Heart left ventricle (tissue), 16 donors: ENCODE measurements at regions not wholly inside any gene's neighbourhood (a gene's known extent, or its start where the extent isn't known, plus 50 kb on each side); places are given as distances from the start of the nearest gene placed in this dataset.
A peak's percentile ranks its signal among the peaks of the same experiment; 100 is the strongest.

Experiments used
- ATAC-seq, 4 donors: fragments of 200-7000 bp; cut with Tn5 transposase; one replicate each; pipeline ENCODE4 v1.9.1; 2020 to 2022; ENCODE audit warnings: moderate library complexity in 4 of 4, mild to moderate bottlenecking in 3 of 4, moderate number of reproducible peaks in 1 of 4
- DNase-seq, 5 donors: peaks; one replicate each; pipeline ENCODE4 v3.0.0-alpha.2; 2020
- H3K27ac ChIP-seq, 12 donors: fragments of 200-600 bp; sonication (generic) in 4 of 12; one replicate each; pipeline versions ENCODE4 v1.5.0 to v1.8.0; 2016 to 2022; ENCODE audit warnings: mild to moderate bottlenecking in 2 of 12
- H3K27me3 ChIP-seq, 9 donors: fragments of 200-600 bp; sonication (generic) in 2 of 9; one replicate each; pipeline versions ENCODE4 v1.5.1 to v1.8.0; 2016 to 2022; ENCODE audit warnings: mild to moderate bottlenecking in 3 of 9
- H3K36me3 ChIP-seq, 9 donors: fragments of 200-600 bp; sonication (generic) in 2 of 9; one replicate each; pipeline versions ENCODE4 v1.5.0 to v1.8.0; 2018 to 2022; ENCODE audit warnings: mild to moderate bottlenecking in 2 of 9
- H3K4me1 ChIP-seq, 12 donors: fragments of 200-600 bp; sonication (generic) in 4 of 12; one replicate each; pipeline versions ENCODE4 v1.5.0 to v1.8.0; 2016 to 2022; ENCODE audit warnings: mild to moderate bottlenecking in 3 of 12
- H3K4me3 ChIP-seq, 12 donors: fragments of 200-600 bp; sonication (generic) in 4 of 12; one replicate each; pipeline versions ENCODE4 v1.5.0 to v1.8.0; 2017 to 2022; ENCODE audit warnings: mild to moderate bottlenecking in 9 of 12, moderate library complexity in 4 of 12
- H3K9me3 ChIP-seq, 12 donors: fragments of 200-600 bp; sonication (generic) in 4 of 12; one replicate each; pipeline versions ENCODE4 v1.5.0 to v1.8.0; 2016 to 2022; ENCODE audit warnings: mild to moderate bottlenecking in 1 of 12
- CTCF ChIP-seq, 12 donors: fragments of 200-600 bp; sonication (generic) in 4 of 12; IDR thresholded peaks; one replicate each; pipeline versions ENCODE4 v1.5.0 to v1.8.0; 2018 to 2022; ENCODE audit warnings: antibody characterized with exemption in 12 of 12, mild to moderate bottlenecking in 5 of 12
- POLR2A ChIP-seq, 2 donors: fragments of 450-650 bp; IDR thresholded peaks; one replicate each; pipeline ENCODE4 v1.6.1; 2017; ENCODE audit warnings: antibody characterized with exemption in 2 of 2, mild to moderate bottlenecking in 2 of 2, moderate library complexity in 2 of 2
- WGBS, 4 donors: extraction: QIAGEN DNeasy Blood & Tissue Kit in 2 of 4; methylation state at CpG; one replicate each; pipeline versions ENCODE4 v1.1.5 to v1.1.7; 2013 to 2018; 5-methylcytosine and 5-hydroxymethylcytosine counted together
- intact Hi-C, 10 donors: fragments of 100-400 bp; cut with DNase I; formaldehyde crosslinking; loops; one replicate each; pipeline versions ENCODE4 v1.11.1 to v1.14.2; 2022
- donor health status: ischemic (EF 13 %, LVEDD 7.1; RV severe dilation, severe dysfunction).
- donor health status: healthy with polysubstance abuse.
- donor health status: DM: no; HTN: yes; CAD: no.
- donor health status: DM: no; HTN: no; CAD: no.
- donor health status: ischemic (EF 25% LVEDD 6.9; RV normal size, moderate dysfunction).
- donor health status: ischemic (EF 25% LVEDD 5.7; RV mildly dilated, moderate dysfunction).
- donor health status: healthy.
- donor health status: DM: yes; HTN: yes; CAD: no.
- donor health status: ischemic (EF 35%, LVEDD 5.7; RV mildly dilated, moderate dysfunction).
- donor health status: nonischemic (EF 11% LVEDD 7.7; RV severe dilation, severe dysfunction).
- donor health status: DM: yes; HTN: yes; CAD: no.
- donor health status: PGD.
- donor health status: ischemic (EF 29% LVEDD 5.4; RV normal size, mild dysfunction).
- donor health status: nonischemic (EF 23%, LVEDD 6.1; RV moderate dilation, normal function).

- TF ChIP-seq POLR2A (IDR thresholded peaks at IDR 0.05) (no peak), CTCF (IDR thresholded peaks at IDR 0.05) (no peak)
- WGBS, 4 donors: 81 to 100% (median 88%) methylated on average over 1 of the region's 1 CpG
- H3K4me1 ChIP-seq: peaks cover 0 to 56% (median 31%) of the 10 kb centered on the region in 12 donors
- no peaks in the 10 kb centered on the region for H3K36me3 ChIP-seq
- H3K27ac ChIP-seq: peak overlapping the region in 3 of 12 donors; percentile 68 to 72 (median 68)
- H3K27me3 ChIP-seq: no peaks in the 10 kb centered on the region
- H3K4me3 ChIP-seq: no peak overlapping the region
- intact Hi-C loops: loop anchor here in 1 of 10 donors (10.0 kb wide), 1 partner anchor 121 kb away; no protein-coding TSS in a partner anchor
- peaks cover 0 to 6% (median 0%) of the 10 kb centered on the region in 12 donors for H3K9me3 ChIP-seq
- DNase-seq (no peak), ATAC-seq (no peak)
Observed at GRCh38 chr1:112265931-112266330, 130.1 kb upstream of the CTTNBP2NL start.

GRCh38 chr1:112267206-112267605, 128.8 kb upstream of the CTTNBP2NL start:
- TF ChIP-seq POLR2A (IDR thresholded peaks at IDR 0.05) (no peak), CTCF (IDR thresholded peaks at IDR 0.05) (no peak)
- DNase-seq: no peak
- Histone ChIP-seq H3K27me3 (no peaks in the 10 kb centered on the region), H3K27ac (peak overlapping the region in 8 of 12 donors; percentile 11 to 67 (median 54)), H3K4me3 (no peak overlapping the region), H3K4me1 (peaks cover 0 to 56% (median 31%) of the 10 kb centered on the region in 12 donors), H3K36me3 (no peaks in the 10 kb centered on the region), H3K9me3 (peaks cover 0 to 8% (median 0%) of the 10 kb centered on the region in 12 donors)
- 91 to 100% (median 96%) methylated on average over 1 of the region's 1 CpG for WGBS, 4 donors
- intact Hi-C loops: loop anchor here in 1 of 10 donors (10.0 kb wide), 1 partner anchor 122 kb away; no protein-coding TSS in a partner anchor
- no peak for ATAC-seq

- no peaks in the 10 kb centered on the region for H3K27me3 ChIP-seq
- H3K36me3 ChIP-seq: no peaks in the 10 kb centered on the region
- peaks cover 0 to 8% (median 0%) of the 10 kb centered on the region in 12 donors for H3K9me3 ChIP-seq
- peak overlapping the region in 7 of 12 donors; percentile 11 to 67 (median 55) for H3K27ac ChIP-seq
- peak; percentile 38 to 84 (median 80) for ATAC-seq
- no peak overlapping the region for H3K4me3 ChIP-seq
- intact Hi-C loops: loop anchor here in 1 of 10 donors (10.0 kb wide), 1 partner anchor 123 kb away; no protein-coding TSS in a partner anchor
- TF ChIP-seq CTCF (IDR thresholded peaks at IDR 0.05): no peak
- TF ChIP-seq POLR2A (IDR thresholded peaks at IDR 0.05): no peak
- DNase-seq: peak; percentile 45 to 80 (median 70)
- H3K4me1 ChIP-seq: peaks cover 0 to 54% (median 30%) of the 10 kb centered on the region in 12 donors
Observed at GRCh38 chr1:112267929-112268328, 128.1 kb upstream of the CTTNBP2NL start.

- H3K4me3 ChIP-seq: no peak overlapping the region
- ATAC-seq: peak in 2 of 4 donors; percentile 17 to 28
- H3K27ac ChIP-seq: peak overlapping the region in 5 of 12 donors; percentile 11 to 67 (median 53)
- no peak for TF ChIP-seq CTCF (IDR thresholded peaks at IDR 0.05)
- no peak for TF ChIP-seq POLR2A (IDR thresholded peaks at IDR 0.05)
- no peaks in the 10 kb centered on the region for H3K36me3 ChIP-seq
- peaks cover 0 to 49% (median 26%) of the 10 kb centered on the region in 12 donors for H3K4me1 ChIP-seq
- 64 to 73% (median 68%) methylated on average over 3 of the region's 3 CpGs for WGBS, 4 donors
- no peak for DNase-seq
- intact Hi-C loops: loop anchor here in 1 of 10 donors (10.0 kb wide), 1 partner anchor 124 kb away; no protein-coding TSS in a partner anchor
- H3K27me3 ChIP-seq: no peaks in the 10 kb centered on the region
- H3K9me3 ChIP-seq: peaks cover 0 to 8% (median 0%) of the 10 kb centered on the region in 12 donors
Observed at GRCh38 chr1:112268408-112268807, 127.6 kb upstream of the CTTNBP2NL start.
